Thyroid gland (tissue), 4 donors: ENCODE measurements at regions not wholly inside any gene's neighbourhood (a gene's known extent, or its start where the extent isn't known, plus 50 kb on each side); places are given as distances from the start of the nearest gene placed in this dataset.

Source experiments
- POLR2A ChIP-seq, 2 donors: fragments of 450-650 bp; IDR thresholded peaks; one replicate each; pipeline ENCODE4 v1.6.1; 2017; ENCODE audit warnings: antibody characterized with exemption in 2 of 2, mild to moderate bottlenecking in 2 of 2, moderate library complexity in 1 of 2
- TF ChIP-seq, protein P1 (sequence below), 6 experiments: fragments of 200-600 bp in 3 of 6; fragments of 450-650 bp in 3 of 6; sonication (generic) in 3 of 6; IDR thresholded peaks; one replicate each; pipeline ENCODE4 v1.5.1; 2016 to 2019; ENCODE audit warnings: antibody characterized with exemption in 6 of 6, mild to moderate bottlenecking in 2 of 6, inconsistent platforms in 1 of 6, moderate library complexity in 1 of 6

GRCh38 chr18:67080601-67081000 lies 435.9 kb downstream of the DSEL start:
- TF ChIP-seq, protein P1, sequence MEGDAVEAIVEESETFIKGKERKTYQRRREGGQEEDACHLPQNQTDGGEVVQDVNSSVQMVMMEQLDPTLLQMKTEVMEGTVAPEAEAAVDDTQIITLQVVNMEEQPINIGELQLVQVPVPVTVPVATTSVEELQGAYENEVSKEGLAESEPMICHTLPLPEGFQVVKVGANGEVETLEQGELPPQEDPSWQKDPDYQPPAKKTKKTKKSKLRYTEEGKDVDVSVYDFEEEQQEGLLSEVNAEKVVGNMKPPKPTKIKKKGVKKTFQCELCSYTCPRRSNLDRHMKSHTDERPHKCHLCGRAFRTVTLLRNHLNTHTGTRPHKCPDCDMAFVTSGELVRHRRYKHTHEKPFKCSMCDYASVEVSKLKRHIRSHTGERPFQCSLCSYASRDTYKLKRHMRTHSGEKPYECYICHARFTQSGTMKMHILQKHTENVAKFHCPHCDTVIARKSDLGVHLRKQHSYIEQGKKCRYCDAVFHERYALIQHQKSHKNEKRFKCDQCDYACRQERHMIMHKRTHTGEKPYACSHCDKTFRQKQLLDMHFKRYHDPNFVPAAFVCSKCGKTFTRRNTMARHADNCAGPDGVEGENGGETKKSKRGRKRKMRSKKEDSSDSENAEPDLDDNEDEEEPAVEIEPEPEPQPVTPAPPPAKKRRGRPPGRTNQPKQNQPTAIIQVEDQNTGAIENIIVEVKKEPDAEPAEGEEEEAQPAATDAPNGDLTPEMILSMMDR (IDR thresholded peaks at IDR 0.05): no peak
- no peak for TF ChIP-seq POLR2A (IDR thresholded peaks at IDR 0.05)
